ENCODE measurements at regions not wholly inside any gene's neighbourhood (a gene's known extent, or its start where the extent isn't known, plus 50 kb on each side); places are given as distances from the start of the nearest gene placed in this dataset.

GRCh38 chr1:104156738-104157137 lies 407.0 kb downstream of the AMY1C start:
- WGBS, 2 donors: 49 to 62% methylated on average over 4 of the region's 4 CpGs

GRCh38 chr1:104163912-104164476 lies 414.3 kb downstream of the AMY1C start:
- Histone ChIP-seq H3K4me1 (no peaks in the 10 kb centered on the region), H3K27ac (no peak overlapping the region), H3K4me3 (no peak overlapping the region), H3K9me3 (no peaks in the 10 kb centered on the region), H3K36me3 (no peaks in the 10 kb centered on the region), H3K27me3 (no peaks in the 10 kb centered on the region)
- FAIRE-seq: no peak
- DNase-seq: no peak
- no peak for TF ChIP-seq CTCF (IDR thresholded peaks at IDR 0.05)
- intact Hi-C loops (cut with DNase I): no loop called here
- WGBS, 2 donors: 48 to 63% methylated on average over 3 of the region's 3 CpGs
- no peak for ATAC-seq

More at GRCh38 chr1:104156738-104157137, 407.0 kb downstream of the AMY1C start:
- FAIRE-seq (no peak), ATAC-seq (no peak), DNase-seq (no peak)
- no peaks in the 10 kb centered on the region for H3K4me1 ChIP-seq
- H3K27me3 ChIP-seq: no peaks in the 10 kb centered on the region
- H3K27ac ChIP-seq: no peak overlapping the region
- H3K4me3 ChIP-seq: no peak overlapping the region
- TF ChIP-seq CTCF (IDR thresholded peaks at IDR 0.05): no peak
- intact Hi-C loops (cut with DNase I): no loop called here
- H3K9me3 ChIP-seq: no peaks in the 10 kb centered on the region
- H3K36me3 ChIP-seq: no peaks in the 10 kb centered on the region

GRCh38 chr1:104172243-104172681 lies 422.6 kb downstream of the AMY1C start:
- H3K27ac ChIP-seq: no peak overlapping the region
- H3K36me3 ChIP-seq: no peaks in the 10 kb centered on the region
- FAIRE-seq (no peak), DNase-seq (peak in 3 of 6 donors; percentile 17 to 55 (median 52)), ATAC-seq (no peak)
- intact Hi-C loops (cut with DNase I): no loop called here
- no peaks in the 10 kb centered on the region for H3K27me3 ChIP-seq
- WGBS, 2 donors: 86 to 92% methylated on average over 25 of the region's 25 CpGs
- H3K4me1 ChIP-seq: no peaks in the 10 kb centered on the region
- no peak overlapping the region for H3K4me3 ChIP-seq
- H3K9me3 ChIP-seq: no peaks in the 10 kb centered on the region
- TF ChIP-seq CTCF (IDR thresholded peaks at IDR 0.05): no peak

GRCh38 chr1:104182251-104182650 lies 432.6 kb downstream of the AMY1C start:
- Histone ChIP-seq H3K9me3 (no peaks in the 10 kb centered on the region), H3K4me3 (no peak overlapping the region), H3K27ac (no peak overlapping the region), H3K36me3 (no peaks in the 10 kb centered on the region), H3K4me1 (no peaks in the 10 kb centered on the region), H3K27me3 (no peaks in the 10 kb centered on the region)
- DNase-seq: no peak
- ATAC-seq: no peak
- FAIRE-seq: no peak
- intact Hi-C loops (cut with DNase I): no loop called here
- 12 to 15% methylated on average over 3 of the region's 3 CpGs for WGBS, 2 donors
- TF ChIP-seq CTCF (IDR thresholded peaks at IDR 0.05): no peak

- no peak for FAIRE-seq
- 20 to 59% methylated on average over 1 of the region's 1 CpG for WGBS, 2 donors
- H3K27ac ChIP-seq: no peak overlapping the region
- H3K36me3 ChIP-seq: no peaks in the 10 kb centered on the region
- H3K4me3 ChIP-seq: no peak overlapping the region
- TF ChIP-seq CTCF (IDR thresholded peaks at IDR 0.05): no peak
- no peak for ATAC-seq
- no peaks in the 10 kb centered on the region for H3K9me3 ChIP-seq
- no peaks in the 10 kb centered on the region for H3K27me3 ChIP-seq
- H3K4me1 ChIP-seq: no peaks in the 10 kb centered on the region
- DNase-seq: no peak
- intact Hi-C loops (cut with DNase I): no loop called here
Observed at GRCh38 chr1:104189207-104189606, 439.5 kb downstream of the AMY1C start.

Measured in pancreas (tissue), 10 donors.